IMR-90 (cell line): ENCODE measurements at regions not wholly inside any gene's neighbourhood (a gene's known extent, or its start where the extent isn't known, plus 50 kb on each side); places are given as distances from the start of the nearest gene placed in this dataset.

Experiments used
- ATAC-seq: fragments of 200-7000 bp; cut with Tn5 transposase; 2 replicates; pipeline ENCODE4 v1.9.1; 2020; ENCODE audit warnings: low read depth, mild to moderate bottlenecking, moderate library complexity
- BruUV-seq: library from RNA; stranded (reverse); fragments of 400-500 nt; replicated peaks from 2 replicates; lab custom pipeline; 2021; lab: Mats Ljungman, UMichigan
- CTCF ChIA-PET: fragments of 300-600 bp; formaldehyde crosslinking; extraction: SDS; loops from one replicate; lab custom pipeline; 2021; ENCODE audit warnings: antibody characterized with exemption; lab: Yijun Ruan, JAX
- POLR2A ChIA-PET: fragments of 300-600 bp; sonication (Branson Sonifier 250); formaldehyde crosslinking; loops from one replicate; lab custom pipeline; 2022; ENCODE audit warnings: antibody characterized with exemption; ENCODE audit not compliant: unreplicated experiment; lab: Charles Lee
- DNase-seq: peaks from one replicate; pipeline ENCODE4 v3.0.0; 2013
- H2AFZ ChIP-seq: replicated peaks from 2 replicates; pipeline ENCODE3; 2013; ENCODE audit warnings: low read length, mild to moderate bottlenecking; ENCODE audit not compliant: poor library complexity
- H2AK5ac ChIP-seq: 2 replicates; pipeline ENCODE4 v1.6.1; 2013; ENCODE audit warnings: low read depth, low read length, inconsistent platforms
- H2AK9ac ChIP-seq: replicated peaks from 2 replicates; pipeline ENCODE3; 2013; ENCODE audit warnings: mild to moderate bottlenecking, low read depth, low read length, moderate library complexity; ENCODE audit not compliant: poor library complexity
- H2BK120ac ChIP-seq: 2 replicates; pipeline ENCODE4 v1.6.1; 2013; ENCODE audit warnings: low read depth, low read length, inconsistent platforms
- H2BK15ac ChIP-seq: 3 replicates; pipeline ENCODE4 v1.6.1; 2013; ENCODE audit warnings: low read depth, low read length, inconsistent platforms
- H2BK20ac ChIP-seq: 2 replicates; pipeline ENCODE4 v1.6.1; 2013; ENCODE audit warnings: low read depth, mild to moderate bottlenecking, inconsistent platforms, low read length, moderate library complexity
- H2BK5ac ChIP-seq: 2 replicates; pipeline ENCODE4 v1.6.1; 2013; ENCODE audit warnings: mild to moderate bottlenecking, low read depth, low read length, inconsistent platforms; ENCODE audit not compliant: poor library complexity, severe bottlenecking
- H3K14ac ChIP-seq: replicated peaks from 2 replicates; pipeline ENCODE4 v1.6.1; 2013; ENCODE audit warnings: low read depth, low read length, inconsistent platforms
- H3K18ac ChIP-seq: 2 replicates; pipeline ENCODE4 v1.6.1; 2013; ENCODE audit warnings: low read depth, low read length, control low read depth
- H3K23ac ChIP-seq: 2 replicates; pipeline ENCODE4 v1.6.1; 2013; ENCODE audit warnings: low read depth, low read length, inconsistent platforms
- H3K27ac ChIP-seq: 2 replicates; pipeline ENCODE4 v1.5.1; 2013; ENCODE audit warnings: mild to moderate bottlenecking, control low read depth, low read length; ENCODE audit not compliant: insufficient read depth
- H3K27me3 ChIP-seq: 2 replicates; pipeline ENCODE4 v1.6.1; 2013; ENCODE audit warnings: low read length; ENCODE audit not compliant: control insufficient read depth, insufficient read depth
- H3K36me3 ChIP-seq: 2 replicates; pipeline ENCODE4 v1.6.1; 2013; ENCODE audit warnings: low read length, mixed read lengths; ENCODE audit not compliant: control insufficient read depth, insufficient read depth
- H3K4ac ChIP-seq: 2 replicates; pipeline ENCODE4 v1.6.1; 2013; ENCODE audit warnings: low read depth, low read length, inconsistent platforms
- H3K4me1 ChIP-seq: 2 replicates; pipeline ENCODE4 v1.6.1; 2013; ENCODE audit warnings: low read length, mixed read lengths; ENCODE audit not compliant: control insufficient read depth, insufficient read depth
- H3K4me2 ChIP-seq: 2 replicates; pipeline ENCODE4 v1.6.1; 2013; ENCODE audit warnings: low read depth, mild to moderate bottlenecking, control low read depth, low read length, moderate library complexity
- H3K4me3 ChIP-seq: 2 replicates; pipeline ENCODE4 v1.5.1; 2013; ENCODE audit warnings: low read depth, mild to moderate bottlenecking, control low read depth, low read length, moderate library complexity; ENCODE audit not compliant: insufficient read depth
- H3K56ac ChIP-seq: 2 replicates; pipeline ENCODE4 v1.6.1; 2013; ENCODE audit warnings: low read length, inconsistent platforms; ENCODE audit not compliant: insufficient read depth; ENCODE audit errors: extremely low read depth
- H3K79me1 ChIP-seq, 2 experiments: 2 replicates each; pipeline ENCODE4 v1.6.1; 2013; ENCODE audit warnings: low read length in 2 of 2, inconsistent platforms in 1 of 2, low read depth in 1 of 2
- H3K9ac ChIP-seq: 2 replicates; pipeline ENCODE4 v1.6.1; 2013; ENCODE audit warnings: low read depth, low read length, control low read depth
- H3K9me1 ChIP-seq: 2 replicates; pipeline ENCODE4 v1.6.1; 2013; ENCODE audit warnings: low read length, inconsistent platforms; ENCODE audit not compliant: insufficient read depth
- H3K9me3 ChIP-seq: 2 replicates; pipeline ENCODE4 v1.6.1; 2013; ENCODE audit warnings: low read length; ENCODE audit not compliant: control insufficient read depth, insufficient read depth
- H4K20me1 ChIP-seq: 2 replicates; pipeline ENCODE4 v1.6.1; 2013; ENCODE audit warnings: low read length, inconsistent platforms; ENCODE audit not compliant: insufficient read depth
- H4K5ac ChIP-seq: 2 replicates; pipeline ENCODE4 v1.6.1; 2013; ENCODE audit warnings: mild to moderate bottlenecking, low read depth, low read length, control low read depth
- H4K8ac ChIP-seq, 2 experiments: 2 replicates each; pipeline ENCODE4 v1.6.1; 2013; ENCODE audit warnings: low read depth in 2 of 2, low read length in 2 of 2, control low read depth in 1 of 2, inconsistent platforms in 1 of 2
- H4K91ac ChIP-seq: 2 replicates; pipeline ENCODE4 v1.6.1; 2013; ENCODE audit warnings: low read depth, low read length, inconsistent platforms; ENCODE audit not compliant: insufficient read depth
- BHLHE40 ChIP-seq: fragments of 150-350 bp; IDR thresholded peaks from 2 replicates; pipeline ENCODE4 v1.6.1; 2016; ENCODE audit warnings: mild to moderate bottlenecking, low read depth, low read length
- CEBPB ChIP-seq: IDR thresholded peaks from 2 replicates; pipeline ENCODE4 v1.6.1; 2012; ENCODE audit warnings: low read depth, low read length, improper control_type of control experiment
- CHD1 ChIP-seq: IDR thresholded peaks from 2 replicates; pipeline ENCODE4 v1.6.1; 2012; ENCODE audit warnings: low read depth, low read length, improper control_type of control experiment
- FOS ChIP-seq: fragments of 150-350 bp; IDR thresholded peaks from 2 replicates; pipeline ENCODE4 v1.6.1; 2016; ENCODE audit warnings: low read depth, low read length
- MAFK ChIP-seq: IDR thresholded peaks from 2 replicates; pipeline ENCODE4 v1.6.1; 2012; ENCODE audit warnings: low read depth, low read length, improper control_type of control experiment
- MAZ ChIP-seq: IDR thresholded peaks from 2 replicates; pipeline ENCODE4 v1.6.1; 2012; ENCODE audit warnings: low read depth, mild to moderate bottlenecking, low read length, improper control_type of control experiment, moderate library complexity, borderline replicate concordance
- MXI1 ChIP-seq: IDR thresholded peaks from 2 replicates; pipeline ENCODE4 v1.6.1; 2012; ENCODE audit warnings: low read depth, mild to moderate bottlenecking, low read length, moderate library complexity, borderline replicate concordance
- NFE2L2 ChIP-seq: fragments of 150-350 bp; IDR thresholded peaks from 2 replicates; pipeline ENCODE4 v1.6.1; 2016; ENCODE audit warnings: low read depth, mild to moderate bottlenecking, low read length
- POLR2A ChIP-seq: IDR thresholded peaks from 2 replicates; pipeline ENCODE4 v1.6.1; 2012; ENCODE audit warnings: mild to moderate bottlenecking, low read depth, low read length
- RAD21 ChIP-seq: IDR thresholded peaks from 2 replicates; pipeline ENCODE4 v1.6.1; 2012; ENCODE audit warnings: low read length, improper control_type of control experiment
- RCOR1 ChIP-seq: IDR thresholded peaks from 2 replicates; pipeline ENCODE4 v1.6.1; 2012; ENCODE audit warnings: mild to moderate bottlenecking, low read length, improper control_type of control experiment; ENCODE audit not compliant: insufficient replicate concordance
- RFX5 ChIP-seq: IDR thresholded peaks from 2 replicates; pipeline ENCODE4 v1.8.0; 2012; ENCODE audit warnings: low read depth, mild to moderate bottlenecking, low read length, moderate library complexity
- SMC3 ChIP-seq: fragments of 150-350 bp; IDR thresholded peaks from 2 replicates; pipeline ENCODE4 v1.6.1; 2016; ENCODE audit warnings: low read depth, mild to moderate bottlenecking, antibody characterized with exemption, low read length, moderate library complexity
- WGBS, 2 experiments: methylation state at CpG; one replicate each; pipeline versions ENCODE4 v1.1.5 to v1.1.7; 2013; ENCODE audit warnings: missing lambda C conversion rate in 2 of 2; ENCODE audit not compliant: insufficient read length in 1 of 2; ENCODE audit errors: extremely low coverage in 2 of 2; 5-methylcytosine and 5-hydroxymethylcytosine counted together
- dilution Hi-C: fragments of 300-500 bp; cut with HindIII; formaldehyde crosslinking; loops from one replicate; pipeline ENCODE4 v1.14.3; 2018; ENCODE audit warnings: low sequenced_read_pairs; ENCODE audit not compliant: unreplicated experiment
- in situ Hi-C: fragments of 300-500 bp; cut with MboI; formaldehyde crosslinking; loops from 3 replicates; pipeline ENCODE4 v1.14.3; 2019; ENCODE audit warnings: low sequenced_read_pairs, inconsistent platforms, mixed read lengths
- intact Hi-C: fragments of 100-400 bp; cut with micrococcal nuclease; formaldehyde crosslinking; loops from 2 replicates; pipeline ENCODE4 v1.10.0; 2022
- TF ChIP-seq, protein P1 (sequence below): fragments of 150-350 bp; IDR thresholded peaks from 2 replicates; pipeline ENCODE4 v1.6.1; 2017; ENCODE audit warnings: mild to moderate bottlenecking, antibody characterized with exemption, low read length, low read depth
- TF ChIP-seq, protein P2 (sequence below): fragments of 150-350 bp; IDR thresholded peaks from 2 replicates; pipeline ENCODE4 v1.6.1; 2016; ENCODE audit warnings: low read depth, mild to moderate bottlenecking, low read length, moderate library complexity, borderline replicate concordance
- TF ChIP-seq, protein P3 (sequence below): conservative IDR thresholded peaks from 2 replicates; pipeline ENCODE4 v1.5.1; 2012; ENCODE audit warnings: mild to moderate bottlenecking, low read depth, low read length, improper control_type of control experiment

DNA sequence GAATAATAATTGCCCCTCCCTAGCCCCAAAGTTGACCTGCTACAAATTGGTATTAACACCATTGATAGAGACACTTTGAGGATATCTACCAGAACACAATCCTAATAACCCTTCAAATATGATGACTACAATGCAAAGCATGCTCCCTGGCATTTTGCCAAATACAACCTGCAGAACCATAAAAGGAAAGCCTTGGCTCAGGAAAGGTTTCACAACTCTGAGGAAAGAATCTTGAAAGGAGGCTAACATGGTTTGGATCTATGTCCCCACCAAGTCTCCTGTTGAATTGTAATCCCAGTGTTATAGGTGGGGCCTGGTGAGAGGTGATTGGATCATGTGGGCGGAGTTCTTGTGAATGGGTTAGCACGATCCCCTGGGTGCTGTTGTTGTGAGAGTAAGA, 140.4 kb upstream of the ARHGAP42 start:
- no peak overlapping the region for H3K23ac ChIP-seq
- H3K36me3 ChIP-seq, result no peaks in the 10 kb centered on the region
- H4K5ac ChIP-seq, result no peak overlapping the region
- H3K9me3 ChIP-seq, result no peaks in the 10 kb centered on the region
- H3K56ac ChIP-seq, result no peak overlapping the region
- no CpG with 5 or more reads among the region's 2 CpGs for WGBS, 2 experiments
- dilution Hi-C loops (no loop called here), in situ Hi-C loops (no loop called here), intact Hi-C loops (no loop called here)
- TF ChIP-seq BHLHE40 (no peak), POLR2A (no peak), MAFK (no peak), RCOR1 (no peak), NFE2L2 (no peak), MXI1 (no peak), RFX5 (no peak), CHD1 (no peak), SMC3 (no peak), MAZ (no peak), CEBPB (no peak), RAD21 (no peak), FOS (no peak)
- TF ChIP-seq, protein P1, sequence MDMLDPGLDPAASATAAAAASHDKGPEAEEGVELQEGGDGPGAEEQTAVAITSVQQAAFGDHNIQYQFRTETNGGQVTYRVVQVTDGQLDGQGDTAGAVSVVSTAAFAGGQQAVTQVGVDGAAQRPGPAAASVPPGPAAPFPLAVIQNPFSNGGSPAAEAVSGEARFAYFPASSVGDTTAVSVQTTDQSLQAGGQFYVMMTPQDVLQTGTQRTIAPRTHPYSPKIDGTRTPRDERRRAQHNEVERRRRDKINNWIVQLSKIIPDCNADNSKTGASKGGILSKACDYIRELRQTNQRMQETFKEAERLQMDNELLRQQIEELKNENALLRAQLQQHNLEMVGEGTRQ, result no peak
- TF ChIP-seq, protein P2, sequence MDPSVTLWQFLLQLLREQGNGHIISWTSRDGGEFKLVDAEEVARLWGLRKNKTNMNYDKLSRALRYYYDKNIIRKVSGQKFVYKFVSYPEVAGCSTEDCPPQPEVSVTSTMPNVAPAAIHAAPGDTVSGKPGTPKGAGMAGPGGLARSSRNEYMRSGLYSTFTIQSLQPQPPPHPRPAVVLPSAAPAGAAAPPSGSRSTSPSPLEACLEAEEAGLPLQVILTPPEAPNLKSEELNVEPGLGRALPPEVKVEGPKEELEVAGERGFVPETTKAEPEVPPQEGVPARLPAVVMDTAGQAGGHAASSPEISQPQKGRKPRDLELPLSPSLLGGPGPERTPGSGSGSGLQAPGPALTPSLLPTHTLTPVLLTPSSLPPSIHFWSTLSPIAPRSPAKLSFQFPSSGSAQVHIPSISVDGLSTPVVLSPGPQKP, result no peak
- TF ChIP-seq, protein P3, sequence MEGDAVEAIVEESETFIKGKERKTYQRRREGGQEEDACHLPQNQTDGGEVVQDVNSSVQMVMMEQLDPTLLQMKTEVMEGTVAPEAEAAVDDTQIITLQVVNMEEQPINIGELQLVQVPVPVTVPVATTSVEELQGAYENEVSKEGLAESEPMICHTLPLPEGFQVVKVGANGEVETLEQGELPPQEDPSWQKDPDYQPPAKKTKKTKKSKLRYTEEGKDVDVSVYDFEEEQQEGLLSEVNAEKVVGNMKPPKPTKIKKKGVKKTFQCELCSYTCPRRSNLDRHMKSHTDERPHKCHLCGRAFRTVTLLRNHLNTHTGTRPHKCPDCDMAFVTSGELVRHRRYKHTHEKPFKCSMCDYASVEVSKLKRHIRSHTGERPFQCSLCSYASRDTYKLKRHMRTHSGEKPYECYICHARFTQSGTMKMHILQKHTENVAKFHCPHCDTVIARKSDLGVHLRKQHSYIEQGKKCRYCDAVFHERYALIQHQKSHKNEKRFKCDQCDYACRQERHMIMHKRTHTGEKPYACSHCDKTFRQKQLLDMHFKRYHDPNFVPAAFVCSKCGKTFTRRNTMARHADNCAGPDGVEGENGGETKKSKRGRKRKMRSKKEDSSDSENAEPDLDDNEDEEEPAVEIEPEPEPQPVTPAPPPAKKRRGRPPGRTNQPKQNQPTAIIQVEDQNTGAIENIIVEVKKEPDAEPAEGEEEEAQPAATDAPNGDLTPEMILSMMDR, result no peak
- H3K79me1 ChIP-seq, result no peaks in the 10 kb centered on the region
- no peak overlapping the region for H2AFZ ChIP-seq
- no peak overlapping the region for H2BK15ac ChIP-seq
- no peak overlapping the region for H3K27ac ChIP-seq
- H3K4ac ChIP-seq, result no peak overlapping the region
- no peaks in the 10 kb centered on the region for H4K20me1 ChIP-seq
- no peak overlapping the region for H3K18ac ChIP-seq
- no peaks in the 10 kb centered on the region for H3K9me1 ChIP-seq
- H2BK5ac ChIP-seq, result no peak overlapping the region
- no peak overlapping the region for H2BK20ac ChIP-seq
- H2AK9ac ChIP-seq, result no peak overlapping the region
- ATAC-seq (no peak), DNase-seq (peak; percentile 28)
- H3K4me3 ChIP-seq, result no peak overlapping the region
- no peak overlapping the region for H4K91ac ChIP-seq
- CTCF ChIA-PET, result interaction anchor here (0.5 kb wide), 1 partner anchor 274 kb away, joined by 3 read pairs; no protein-coding TSS in a partner anchor
- no peak overlapping the region for H4K8ac ChIP-seq
- H3K4me2 ChIP-seq, result no peak overlapping the region
- H3K4me1 ChIP-seq, result no peaks in the 10 kb centered on the region
- POLR2A ChIA-PET, result no interaction called here
- no peak overlapping the region for H3K14ac ChIP-seq
- no peak overlapping the region for H2BK120ac ChIP-seq
- peaks cover 2% of the 10 kb centered on the region; the same call in 1 of the 2 replicates for H3K27me3 ChIP-seq
- BruUV-seq, result no TSS peak
- no peak overlapping the region for H2AK5ac ChIP-seq
- no peak overlapping the region for H3K9ac ChIP-seq
